NCI-H69 (cell line): ENCODE measurements at regions not wholly inside any gene's neighbourhood (a gene's known extent, or its start where the extent isn't known, plus 50 kb on each side); places are given as distances from the start of the nearest gene placed in this dataset.
A peak's percentile ranks its signal among the peaks of the same experiment; 100 is the strongest.

Source experiments
- DNase-seq: peaks from one replicate; lab custom pipeline; 2025; lab: John Stamatoyannopoulos, UW

DNA sequence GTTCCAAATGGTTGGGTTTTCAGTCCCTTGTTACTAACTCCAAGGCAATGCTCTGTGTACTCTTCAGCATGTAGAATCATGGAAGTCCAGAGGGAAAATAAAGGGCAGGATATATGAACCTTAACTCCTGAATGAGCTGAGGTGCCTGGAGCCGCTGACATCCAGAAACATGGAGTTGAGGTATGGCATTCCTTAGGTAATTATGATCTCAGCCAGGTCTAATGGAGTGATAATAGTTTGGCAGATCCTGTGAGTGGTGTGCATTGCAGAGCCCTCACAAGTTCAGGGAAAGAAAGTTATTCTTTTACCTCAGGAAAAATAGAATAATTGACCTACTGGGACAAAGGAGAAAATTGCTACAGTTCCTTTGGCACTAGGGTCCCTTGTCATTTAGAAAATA, 369.1 kb downstream of the ZNF608 start:
- DNase-seq: no peak

DNA sequence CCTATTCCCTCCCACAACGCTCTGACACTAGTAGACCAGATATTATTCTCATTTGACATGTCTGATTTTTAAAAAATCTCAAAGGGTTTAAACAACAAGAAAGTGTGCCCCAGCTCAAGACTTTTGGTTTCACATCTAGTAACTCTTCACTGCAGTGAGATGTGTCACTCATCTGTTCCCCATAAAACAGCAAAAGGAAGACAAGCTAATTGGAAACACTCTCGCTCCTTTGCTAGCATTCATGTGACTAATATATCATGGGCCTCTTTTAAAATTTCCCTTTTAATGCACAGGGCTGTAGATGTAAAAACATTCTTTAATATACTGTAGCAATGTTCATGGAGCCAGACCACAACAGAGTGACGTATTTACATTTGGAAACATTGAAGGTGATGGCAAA, 372.6 kb downstream of the ZNF608 start:
- no peak for DNase-seq

DNA sequence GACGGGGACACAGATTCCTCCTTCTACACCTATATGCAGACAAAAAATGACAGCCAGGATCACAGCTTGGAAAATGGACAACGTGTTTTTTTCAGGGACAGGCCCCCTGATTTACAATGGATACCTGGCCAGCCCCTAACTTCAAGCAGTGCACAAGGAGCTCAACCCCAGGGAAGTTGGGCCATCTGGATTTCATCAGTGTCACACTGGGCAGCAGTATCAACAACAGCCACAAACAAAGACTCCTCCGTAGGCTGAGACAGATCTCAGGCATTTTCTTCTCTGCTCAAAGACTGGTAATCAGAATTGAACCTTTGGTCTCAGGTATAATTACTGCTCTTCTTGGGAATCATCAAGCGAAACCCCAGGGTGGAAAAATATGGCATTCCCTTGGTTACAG, 374.0 kb downstream of the ZNF608 start:
- DNase-seq: peak; percentile 12

DNA sequence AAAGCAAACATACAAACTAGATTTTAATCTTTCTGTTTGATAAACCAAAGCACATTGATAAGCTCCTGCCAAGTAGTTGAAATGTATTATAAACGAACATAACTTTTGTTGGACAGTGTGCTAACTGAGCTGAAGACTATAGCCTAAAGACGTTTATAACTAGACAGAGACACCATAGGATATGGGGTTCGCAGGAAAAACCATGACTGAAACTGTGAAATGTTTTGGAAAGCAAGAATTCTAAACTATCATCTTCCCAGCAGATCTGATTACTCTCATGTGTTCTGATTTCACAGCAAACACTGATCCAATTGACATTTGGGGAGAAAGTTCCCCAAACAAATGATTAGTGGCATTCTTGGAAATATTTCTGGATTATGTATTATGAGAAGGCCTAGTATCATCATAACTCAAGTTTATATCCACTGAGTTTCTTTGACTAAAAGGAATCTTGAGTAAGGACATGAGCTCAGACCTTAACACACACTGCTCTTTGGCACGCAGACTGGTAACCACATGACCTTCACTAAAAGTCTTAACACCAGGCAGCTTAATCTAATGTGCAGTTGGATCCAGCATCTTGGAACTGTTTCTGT, 375.2 kb downstream of the ZNF608 start:
- no peak for DNase-seq

DNA sequence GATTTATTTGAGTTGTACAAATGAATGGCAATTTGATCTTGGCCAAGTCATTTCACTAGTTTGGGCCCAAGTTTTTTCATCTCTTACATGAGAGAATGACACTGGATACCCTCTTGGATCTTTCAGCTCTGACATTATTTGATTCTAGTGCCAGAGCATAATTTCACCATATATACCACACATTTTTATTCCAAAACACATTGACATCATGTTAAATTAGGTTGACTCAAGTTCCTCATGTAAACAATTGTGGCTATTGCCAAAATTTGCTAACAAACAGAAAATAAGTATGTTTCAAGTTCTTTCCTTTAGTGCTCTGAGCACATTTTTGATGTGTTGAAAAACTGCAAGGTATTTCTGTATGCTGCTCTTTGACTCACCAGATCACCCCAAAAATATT, 375.8 kb downstream of the ZNF608 start:
- no peak for DNase-seq

DNA sequence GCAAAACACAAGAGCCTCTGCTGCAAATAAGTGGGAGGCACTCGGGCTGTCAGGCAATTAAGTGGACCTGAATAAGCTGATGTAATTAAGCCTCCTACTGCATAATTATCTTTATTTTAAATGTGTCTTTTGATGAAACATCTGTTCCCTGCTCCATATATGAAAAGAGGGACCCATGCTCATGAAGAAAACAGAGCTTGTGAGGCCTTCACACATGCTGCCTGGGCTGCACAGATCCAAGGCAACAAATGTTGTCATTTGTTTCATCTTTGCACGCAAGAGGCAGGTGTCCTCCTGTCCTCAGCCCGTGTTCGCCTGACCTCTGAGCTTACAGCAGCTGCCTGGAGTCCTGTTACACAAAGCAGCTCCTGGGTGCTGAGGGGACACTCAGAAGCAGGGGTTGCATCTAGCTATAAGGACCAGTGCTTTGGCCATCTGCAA, 381.1 kb downstream of the ZNF608 start:
- DNase-seq: peak; percentile 99

DNA sequence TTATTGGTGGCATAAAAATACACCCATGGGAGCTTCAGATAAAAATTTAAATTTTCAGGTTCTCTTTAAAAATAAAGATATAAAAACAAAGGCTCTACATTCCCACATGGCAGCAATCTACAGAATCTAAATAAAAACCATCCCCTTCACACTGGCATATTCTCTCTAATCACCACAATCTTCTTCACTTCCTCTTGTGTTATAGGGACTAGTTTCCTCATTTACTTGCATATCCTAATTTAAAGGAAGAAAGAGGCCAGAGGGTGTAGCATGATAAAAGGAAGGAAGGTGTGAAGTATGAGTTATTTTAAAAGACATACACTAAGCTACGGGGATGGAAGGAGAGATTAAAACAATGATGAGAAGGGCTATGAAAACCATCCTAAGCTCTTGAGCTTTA, 390.5 kb downstream of the ZNF608 start:
- no peak for DNase-seq

DNA sequence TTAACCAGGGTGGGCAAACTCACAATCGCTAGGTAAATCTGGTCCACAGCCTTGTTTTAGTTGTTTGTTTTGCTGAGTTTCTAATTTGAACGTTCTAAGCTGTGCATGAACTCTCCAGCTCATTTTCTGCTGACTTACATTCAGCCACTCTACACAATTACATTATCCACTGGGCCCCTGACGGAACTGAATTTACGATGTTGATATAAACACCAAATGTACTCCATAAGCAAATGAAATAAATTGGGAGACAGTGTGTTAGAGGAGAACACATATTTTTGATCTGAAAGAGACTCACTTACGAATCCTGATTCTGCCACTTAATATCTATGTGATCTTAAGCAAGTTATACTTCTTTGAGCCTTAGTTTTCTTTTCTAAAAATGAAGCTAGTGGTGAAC, 393.4 kb downstream of the ZNF608 start:
- no peak for DNase-seq

DNA sequence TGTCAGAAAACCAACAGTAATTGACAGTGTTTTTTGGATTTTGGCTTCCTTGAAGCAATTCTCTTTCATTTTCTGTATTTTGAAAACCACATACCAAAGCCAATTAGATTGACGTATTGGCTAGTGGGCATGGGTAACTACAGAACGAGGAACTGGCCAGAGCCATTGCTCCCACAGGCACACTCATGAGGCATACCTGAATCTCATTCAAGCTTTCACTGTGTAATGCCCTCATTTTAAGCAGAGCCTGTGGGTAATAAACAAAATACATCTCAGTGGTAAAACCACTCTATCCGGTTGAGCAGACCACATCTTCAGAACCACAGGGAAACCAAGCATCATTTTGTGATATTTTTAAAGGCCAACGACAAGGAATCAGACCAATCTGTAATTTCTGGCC, 394.1 kb downstream of the ZNF608 start:
- no peak for DNase-seq

DNA sequence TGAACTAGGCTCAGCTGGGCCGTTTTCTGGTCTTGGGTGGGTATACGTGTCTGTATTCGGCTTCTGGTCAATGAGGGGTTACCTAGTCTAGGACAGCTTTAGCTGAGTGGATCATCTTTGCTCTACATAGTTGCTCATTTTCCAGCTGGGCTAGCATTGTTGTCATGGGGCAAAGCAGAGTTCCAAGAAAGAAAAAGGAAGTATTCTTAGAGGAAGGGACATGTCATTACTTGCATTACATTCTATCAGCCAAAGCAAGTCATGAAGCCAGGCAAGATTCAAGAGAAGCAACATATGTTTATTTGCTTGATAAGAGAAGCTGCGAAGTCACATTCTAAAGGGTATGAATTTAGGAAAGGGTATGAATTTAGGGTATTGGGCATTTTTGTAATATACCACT, 396.5 kb downstream of the ZNF608 start:
- DNase-seq: no peak

DNA sequence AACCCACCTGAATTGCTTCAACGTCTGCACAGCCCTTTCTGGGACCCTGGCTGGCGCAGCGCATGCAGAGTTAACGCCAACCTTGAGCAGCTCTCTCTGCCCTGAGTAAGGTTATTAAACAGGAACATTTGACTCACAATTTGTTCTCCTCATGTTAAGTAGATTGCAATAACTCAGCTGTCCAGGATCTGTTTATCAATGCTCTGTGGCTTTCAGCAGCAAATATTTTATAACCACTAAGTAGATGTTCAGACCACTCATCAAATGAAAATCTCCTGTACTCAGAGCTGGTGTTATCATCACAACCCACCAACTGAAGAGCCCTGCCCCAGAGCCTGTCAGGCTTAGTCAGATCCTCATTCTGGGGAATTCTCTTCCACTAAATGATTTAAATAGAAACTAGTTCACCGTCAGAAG, 403.0 kb downstream of the ZNF608 start:
- no peak for DNase-seq

DNA sequence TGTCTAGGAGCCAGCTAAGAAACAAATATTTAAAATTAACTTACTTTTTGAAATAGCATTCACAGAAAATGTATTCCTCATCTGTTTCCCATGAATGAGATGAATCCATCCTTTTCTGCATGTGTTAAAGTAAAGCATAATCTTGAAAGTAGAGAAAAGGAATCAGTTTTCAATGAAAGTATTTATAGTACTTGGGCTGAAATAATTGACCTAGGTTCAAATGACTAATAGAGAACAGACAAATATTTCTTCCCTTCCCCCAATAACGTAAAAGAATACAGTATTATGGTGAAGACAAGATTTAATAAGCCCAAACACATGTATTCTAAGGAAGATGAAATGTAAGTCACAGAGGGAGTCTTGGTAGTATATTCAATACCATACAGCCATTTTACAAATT, 403.5 kb downstream of the ZNF608 start:
- DNase-seq: no peak

DNA sequence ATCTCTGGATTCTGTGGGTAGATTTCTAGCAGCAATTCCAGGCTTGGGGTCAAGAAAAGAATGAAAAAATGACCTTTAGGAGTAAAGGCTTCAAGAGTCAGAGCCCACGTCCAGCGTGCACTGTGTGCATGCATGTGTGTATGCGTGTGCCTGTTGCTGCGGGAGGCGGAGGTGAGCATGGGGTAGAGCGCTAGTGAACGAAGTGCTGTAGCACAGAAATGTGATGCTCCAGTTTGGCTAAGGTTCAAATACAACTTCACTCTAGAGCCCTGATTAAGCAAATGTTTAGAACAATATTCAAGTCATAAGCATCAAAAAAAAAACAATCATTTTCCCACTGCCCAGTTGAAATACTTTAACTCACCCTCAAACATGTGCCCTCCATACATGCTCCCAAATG, 403.9 kb downstream of the ZNF608 start:
- no peak for DNase-seq

DNA sequence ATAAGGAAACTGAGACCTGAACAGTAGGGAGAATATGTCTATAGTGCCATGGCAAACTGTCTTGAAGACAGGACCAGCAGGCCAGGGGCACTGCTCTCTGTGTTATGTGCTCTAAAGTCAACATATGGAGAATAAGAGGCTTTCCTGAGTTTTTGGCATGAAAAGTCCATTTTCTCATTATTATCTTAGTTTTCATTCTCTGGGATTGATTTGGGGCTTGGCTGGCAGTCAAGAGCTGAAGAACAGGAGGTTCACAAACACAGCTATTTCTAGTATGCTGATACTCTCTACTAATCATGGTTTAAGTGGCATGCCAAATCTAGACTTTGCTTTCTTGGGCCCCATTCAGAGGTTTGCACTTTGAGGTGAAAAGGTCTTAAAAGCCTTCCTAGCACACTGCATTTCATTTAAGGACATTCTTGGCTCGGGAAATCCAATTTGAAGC, 404.4 kb downstream of the ZNF608 start:
- no peak for DNase-seq

DNA sequence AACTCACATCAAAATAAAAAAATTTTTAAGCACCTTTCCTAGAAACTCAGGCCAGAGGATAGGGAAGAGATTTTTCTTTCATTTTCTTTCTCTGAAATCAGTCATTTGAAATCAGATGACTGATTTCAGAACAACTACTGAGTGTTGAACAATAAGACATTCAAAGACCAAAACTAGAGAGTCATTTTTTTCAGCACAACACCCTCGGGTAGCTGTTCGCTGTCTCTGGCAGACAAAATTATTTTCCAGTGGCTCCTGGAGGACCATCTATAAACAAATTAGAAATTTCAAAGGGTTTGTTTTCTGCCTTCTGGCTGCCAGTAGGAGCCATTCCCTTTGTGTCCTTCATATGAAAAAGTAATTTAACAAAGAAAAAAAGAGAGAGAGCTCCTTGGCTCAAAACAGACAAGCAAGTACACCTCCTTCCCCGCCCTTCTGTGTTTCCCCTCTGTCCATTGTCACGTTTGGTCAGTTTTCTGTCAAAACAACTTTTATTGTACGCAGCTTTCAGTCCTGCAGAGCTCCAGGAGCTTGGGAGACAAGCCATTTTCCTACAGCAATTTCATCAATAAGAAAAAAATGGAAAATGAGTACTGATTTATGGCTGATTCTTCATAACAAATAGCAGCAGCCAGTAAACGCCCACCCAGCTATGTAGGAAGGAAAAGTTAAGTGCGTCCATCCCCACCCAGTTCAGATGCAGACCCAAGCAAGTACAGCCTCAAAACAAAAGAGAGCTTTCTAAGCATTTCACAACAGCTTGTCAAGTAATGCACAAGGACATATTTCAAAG, 405.2 kb downstream of the ZNF608 start:
- DNase-seq: no peak

DNA sequence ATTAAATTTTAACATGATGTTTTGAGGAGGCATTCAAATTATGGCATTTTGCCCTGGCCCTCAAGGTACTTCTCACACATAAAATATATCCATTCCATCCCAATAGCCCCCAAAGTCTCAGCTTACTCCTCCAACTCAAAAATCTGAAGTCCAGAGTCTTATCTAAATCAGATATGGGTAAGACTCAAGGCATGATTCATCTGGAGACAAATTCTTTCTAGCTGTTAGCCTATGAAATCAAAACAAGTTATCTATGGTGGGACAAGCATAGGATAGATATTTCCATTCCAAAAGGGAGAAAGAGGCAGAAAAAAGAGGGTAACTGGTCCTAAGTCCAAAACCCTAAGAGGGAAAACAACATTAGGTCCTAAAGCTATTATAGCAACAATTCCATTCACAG, 408.4 kb downstream of the ZNF608 start:
- DNase-seq: no peak

DNA sequence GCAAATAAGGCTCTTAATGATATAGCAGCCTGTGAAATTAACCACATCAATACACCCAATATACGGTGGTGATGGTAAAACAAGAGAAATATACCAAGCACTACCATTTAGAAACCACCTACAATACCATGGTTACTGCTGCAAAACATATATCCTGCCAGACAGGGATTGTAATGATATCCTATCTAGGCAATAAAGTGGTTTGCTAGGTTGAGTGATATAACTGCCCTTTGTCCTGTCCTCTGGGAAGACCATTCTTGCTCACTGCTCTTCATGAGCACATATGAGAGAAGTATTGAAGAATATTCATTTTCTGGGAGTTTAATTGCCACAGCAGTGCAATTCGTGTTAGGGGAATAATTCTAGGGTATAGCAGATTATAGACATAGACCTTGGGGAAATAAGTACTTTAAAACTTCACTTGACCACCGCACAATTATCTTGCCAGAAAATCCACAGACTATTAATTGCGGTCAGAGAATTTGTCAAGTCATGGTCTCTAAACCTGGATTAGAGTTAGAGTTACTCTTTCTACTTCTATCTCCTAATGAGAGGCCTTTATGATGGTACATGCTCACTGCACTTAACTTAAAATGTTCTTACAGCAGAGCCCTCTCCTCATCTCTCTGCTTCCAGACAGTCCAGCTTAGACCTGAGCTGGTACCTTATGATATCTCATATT, 413.0 kb downstream of the ZNF608 start:
- DNase-seq: no peak

DNA sequence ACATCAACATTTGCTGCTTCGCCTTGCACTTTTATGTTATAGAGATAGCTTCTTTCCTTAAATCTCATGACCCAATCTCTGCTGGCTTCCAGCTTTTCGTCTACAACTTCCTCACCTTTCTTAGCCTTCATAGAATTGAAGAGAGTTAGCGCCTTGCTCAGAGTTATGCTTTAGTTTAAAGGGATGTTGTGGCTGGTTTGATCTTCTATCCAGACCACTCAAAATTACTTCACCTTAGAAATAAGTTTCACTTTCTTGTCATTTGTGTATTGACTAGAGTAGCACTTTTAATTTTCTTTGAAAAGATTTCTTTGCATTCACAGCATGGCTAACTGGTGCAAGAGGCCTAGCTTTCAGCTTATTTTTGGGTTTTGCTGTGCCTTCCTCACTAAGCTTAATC, 414.2 kb downstream of the ZNF608 start:
- DNase-seq: no peak

DNA sequence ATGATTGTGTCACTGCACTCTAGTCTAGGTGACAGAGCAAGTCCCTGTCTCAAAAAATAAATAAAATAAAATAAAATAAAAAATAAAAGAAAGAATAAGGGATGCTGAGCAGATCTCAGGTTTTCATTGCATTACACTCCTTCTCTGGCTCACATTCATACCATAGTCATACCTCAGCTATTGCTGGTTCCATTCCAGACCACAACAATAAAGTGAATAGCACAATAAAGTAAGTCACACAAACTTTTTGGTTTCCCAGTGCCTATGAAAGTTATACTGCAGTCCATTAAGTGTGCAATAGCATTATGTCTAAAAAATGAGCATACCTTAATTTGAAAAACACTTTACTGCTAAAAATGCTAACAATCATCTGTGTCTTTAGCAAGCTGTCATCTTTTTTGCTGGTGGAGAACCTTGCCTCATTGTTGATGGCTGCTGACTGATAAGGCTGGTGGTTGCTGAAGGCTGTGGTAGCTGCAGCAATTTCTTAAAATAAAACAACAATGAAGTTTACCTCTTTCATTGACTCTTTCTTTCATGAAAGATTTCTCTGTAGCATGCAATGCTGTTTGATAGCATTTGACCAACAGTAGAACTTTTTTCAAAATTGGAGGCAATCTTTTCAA, 415.7 kb downstream of the ZNF608 start:
- no peak for DNase-seq

DNA sequence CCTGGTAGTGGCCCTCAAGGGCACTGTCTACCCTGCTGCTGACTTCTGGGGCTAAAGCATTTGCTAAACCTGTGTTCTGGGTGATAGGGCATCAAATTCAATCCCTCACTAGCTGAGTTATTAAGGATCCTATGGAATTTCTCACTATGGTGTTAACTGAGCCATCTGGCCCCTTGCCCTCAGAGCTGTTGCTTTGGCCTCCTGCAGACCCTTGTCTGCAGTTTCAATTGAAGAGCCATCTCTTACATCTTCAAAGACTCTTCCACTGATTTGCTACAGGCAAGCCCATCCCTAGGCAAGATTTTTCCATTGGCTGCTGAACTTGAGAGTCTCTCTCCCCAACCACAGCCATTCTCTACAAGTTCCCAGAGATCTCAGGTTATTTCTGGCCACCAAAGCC, 418.2 kb downstream of the ZNF608 start:
- DNase-seq: no peak

DNA sequence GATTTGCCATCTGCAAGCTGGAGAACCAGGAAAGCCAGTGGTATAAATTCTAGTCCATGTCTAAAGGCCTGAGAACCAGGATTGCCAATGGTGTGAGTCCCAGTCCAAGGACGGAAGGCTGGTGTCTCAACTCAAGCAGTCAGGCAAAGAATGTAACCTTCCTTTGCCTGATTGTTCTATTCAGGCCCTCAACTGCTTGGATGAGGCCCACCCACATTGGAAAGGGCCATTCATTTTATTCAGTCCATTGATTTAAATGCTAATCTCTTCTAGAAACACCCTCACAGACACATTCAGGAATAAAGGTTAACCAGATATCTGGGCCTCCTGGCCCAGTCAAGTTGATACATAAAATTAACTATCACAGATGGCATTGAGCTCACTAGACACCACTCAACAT, 427.8 kb downstream of the ZNF608 start:
- peak; percentile 14 for DNase-seq

DNA sequence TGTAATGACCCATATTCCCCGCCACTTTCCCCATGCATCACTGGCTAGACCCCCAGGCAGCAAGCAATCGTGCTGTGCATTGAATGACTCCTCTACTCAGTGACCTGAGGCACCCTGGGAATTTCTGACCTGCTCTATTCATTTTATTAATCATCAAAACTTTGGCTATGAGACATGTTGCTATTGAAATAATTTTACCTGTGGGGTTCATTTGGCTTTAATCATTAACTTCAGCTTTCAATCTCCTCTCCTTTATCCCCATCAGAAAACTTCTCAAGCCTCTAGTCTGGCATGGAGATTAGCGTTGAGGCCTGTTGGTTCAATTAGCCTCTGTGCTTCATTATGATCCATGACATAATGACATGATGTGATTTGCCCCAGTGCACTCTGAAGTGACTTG, 429.0 kb downstream of the ZNF608 start:
- no peak for DNase-seq
